Prostate gland (tissue), 2 donors: ENCODE measurements at regions not wholly inside any gene's neighbourhood (a gene's known extent, or its start where the extent isn't known, plus 50 kb on each side); places are given as distances from the start of the nearest gene placed in this dataset.

Experiments
- DNase-seq: peaks from one replicate; pipeline ENCODE4 v3.0.0-alpha.2; 2019; ENCODE audit warnings: low spot score
- H3K27ac ChIP-seq, 2 donors: fragments of 200-600 bp; sonication (generic); 2 replicates each; pipeline ENCODE4 v1.5.1; 2017 to 2019
- H3K27me3 ChIP-seq: fragments of 200-600 bp; sonication (generic); replicated peaks from 2 replicates; pipeline ENCODE4 v1.5.1; 2019; ENCODE audit not compliant: insufficient read depth
- H3K36me3 ChIP-seq, 2 donors: fragments of 200-600 bp; sonication (generic); 1 replicate in 1 of 2; 2 replicates in 1 of 2; pipeline versions ENCODE4 v1.5.1 to v1.8.1; 2017 to 2019
- H3K4me1 ChIP-seq: fragments of 200-600 bp; sonication (generic); replicated peaks from 2 replicates; pipeline ENCODE4 v1.5.1; 2019
- H3K4me3 ChIP-seq, 2 donors: fragments of 200-600 bp; sonication (generic); 2 replicates each; pipeline ENCODE4 v1.5.1; 2017 to 2019
- H3K9me3 ChIP-seq: fragments of 200-600 bp; sonication (generic); 2 replicates; pipeline ENCODE4 v1.5.1; 2017
- POLR2A ChIP-seq: fragments of 450-650 bp; IDR thresholded peaks from one replicate; pipeline ENCODE4 v1.6.1; 2016; ENCODE audit warnings: antibody characterized with exemption, mild to moderate bottlenecking
- POLR2AphosphoS5 ChIP-seq: sonication (generic); formaldehyde crosslinking; IDR thresholded peaks from one replicate; pipeline ENCODE4 v1.6.1; 2017; ENCODE audit warnings: antibody characterized with exemption
- WGBS: methylation state at CpG from one replicate; pipeline ENCODE4 v1.1.5; 2018; 5-methylcytosine and 5-hydroxymethylcytosine counted together
- intact Hi-C: fragments of 100-400 bp; cut with DNase I; formaldehyde crosslinking; loops from one replicate; pipeline ENCODE4 v1.14.2; 2022
- TF ChIP-seq, protein P1 (sequence below), 4 experiments: fragments of 200-600 bp in 2 of 4; fragments of 450-650 bp in 2 of 4; sonication (generic) in 2 of 4; IDR thresholded peaks; 1 replicate in 3 of 4; 2 replicates in 1 of 4; pipeline ENCODE4 v1.5.1; 2016 to 2019; ENCODE audit warnings: antibody characterized with exemption in 4 of 4, mild to moderate bottlenecking in 2 of 4, moderate library complexity in 2 of 4

DNA sequence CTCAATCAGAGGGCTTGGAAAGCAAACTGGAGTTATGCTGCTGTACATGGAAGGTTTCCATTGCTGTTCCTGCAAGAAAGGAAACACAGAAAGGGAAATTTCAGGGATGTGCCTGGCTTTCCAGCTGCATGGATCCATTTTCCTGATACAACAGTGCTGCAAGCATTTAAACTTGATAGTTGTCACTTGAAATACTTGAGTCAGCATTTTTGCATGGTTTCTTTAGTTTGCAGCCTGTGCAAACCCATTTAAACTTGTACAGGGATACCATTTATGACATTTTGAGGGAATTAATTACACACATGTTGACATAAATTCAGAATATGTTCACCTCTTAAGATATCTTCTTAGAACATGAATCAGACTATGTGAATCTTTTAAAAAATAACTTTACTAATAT is 131.1 kb upstream of the RASGEF1B start:
- H3K36me3 ChIP-seq = no peaks in the 10 kb centered on the region
- no peaks in the 10 kb centered on the region for H3K27me3 ChIP-seq
- no peak overlapping the region for H3K27ac ChIP-seq
- intact Hi-C loops = no loop called here
- H3K9me3 ChIP-seq = no peaks in the 10 kb centered on the region
- H3K4me1 ChIP-seq = no peaks in the 10 kb centered on the region
- TF ChIP-seq POLR2AphosphoS5 = no peak
- TF ChIP-seq POLR2A = no peak
- TF ChIP-seq, protein P1, sequence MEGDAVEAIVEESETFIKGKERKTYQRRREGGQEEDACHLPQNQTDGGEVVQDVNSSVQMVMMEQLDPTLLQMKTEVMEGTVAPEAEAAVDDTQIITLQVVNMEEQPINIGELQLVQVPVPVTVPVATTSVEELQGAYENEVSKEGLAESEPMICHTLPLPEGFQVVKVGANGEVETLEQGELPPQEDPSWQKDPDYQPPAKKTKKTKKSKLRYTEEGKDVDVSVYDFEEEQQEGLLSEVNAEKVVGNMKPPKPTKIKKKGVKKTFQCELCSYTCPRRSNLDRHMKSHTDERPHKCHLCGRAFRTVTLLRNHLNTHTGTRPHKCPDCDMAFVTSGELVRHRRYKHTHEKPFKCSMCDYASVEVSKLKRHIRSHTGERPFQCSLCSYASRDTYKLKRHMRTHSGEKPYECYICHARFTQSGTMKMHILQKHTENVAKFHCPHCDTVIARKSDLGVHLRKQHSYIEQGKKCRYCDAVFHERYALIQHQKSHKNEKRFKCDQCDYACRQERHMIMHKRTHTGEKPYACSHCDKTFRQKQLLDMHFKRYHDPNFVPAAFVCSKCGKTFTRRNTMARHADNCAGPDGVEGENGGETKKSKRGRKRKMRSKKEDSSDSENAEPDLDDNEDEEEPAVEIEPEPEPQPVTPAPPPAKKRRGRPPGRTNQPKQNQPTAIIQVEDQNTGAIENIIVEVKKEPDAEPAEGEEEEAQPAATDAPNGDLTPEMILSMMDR (IDR thresholded peaks at IDR 0.05) = no peak
- no peak overlapping the region for H3K4me3 ChIP-seq
- DNase-seq = no peak

DNA sequence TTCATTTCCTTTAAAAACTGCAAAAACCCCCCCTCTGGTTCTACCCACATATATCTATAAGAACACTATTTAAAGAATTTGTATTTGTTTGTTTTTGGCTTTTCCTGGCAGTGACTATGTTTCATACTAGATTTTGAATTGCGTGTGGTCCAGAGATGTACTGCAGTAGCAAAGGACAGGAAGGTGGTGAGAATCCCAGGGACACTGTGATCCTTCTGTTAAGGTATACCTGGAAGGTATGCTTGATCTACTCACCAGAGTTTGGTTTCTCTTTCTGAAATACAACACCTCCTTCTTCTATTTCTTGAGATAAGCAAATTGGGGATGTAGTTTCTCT is 129.6 kb upstream of the RASGEF1B start:
- no peaks in the 10 kb centered on the region for H3K36me3 ChIP-seq
- no peak overlapping the region for H3K4me3 ChIP-seq
- 33% methylated on average over 1 of the region's 1 CpG for WGBS
- TF ChIP-seq POLR2AphosphoS5 (no peak), POLR2A (no peak)
- TF ChIP-seq, protein P1 (IDR thresholded peaks at IDR 0.05) = no peak
- DNase-seq = no peak
- no peaks in the 10 kb centered on the region for H3K9me3 ChIP-seq
- no peaks in the 10 kb centered on the region for H3K4me1 ChIP-seq
- intact Hi-C loops = no loop called here
- H3K27ac ChIP-seq = no peak overlapping the region
- H3K27me3 ChIP-seq = no peaks in the 10 kb centered on the region

DNA sequence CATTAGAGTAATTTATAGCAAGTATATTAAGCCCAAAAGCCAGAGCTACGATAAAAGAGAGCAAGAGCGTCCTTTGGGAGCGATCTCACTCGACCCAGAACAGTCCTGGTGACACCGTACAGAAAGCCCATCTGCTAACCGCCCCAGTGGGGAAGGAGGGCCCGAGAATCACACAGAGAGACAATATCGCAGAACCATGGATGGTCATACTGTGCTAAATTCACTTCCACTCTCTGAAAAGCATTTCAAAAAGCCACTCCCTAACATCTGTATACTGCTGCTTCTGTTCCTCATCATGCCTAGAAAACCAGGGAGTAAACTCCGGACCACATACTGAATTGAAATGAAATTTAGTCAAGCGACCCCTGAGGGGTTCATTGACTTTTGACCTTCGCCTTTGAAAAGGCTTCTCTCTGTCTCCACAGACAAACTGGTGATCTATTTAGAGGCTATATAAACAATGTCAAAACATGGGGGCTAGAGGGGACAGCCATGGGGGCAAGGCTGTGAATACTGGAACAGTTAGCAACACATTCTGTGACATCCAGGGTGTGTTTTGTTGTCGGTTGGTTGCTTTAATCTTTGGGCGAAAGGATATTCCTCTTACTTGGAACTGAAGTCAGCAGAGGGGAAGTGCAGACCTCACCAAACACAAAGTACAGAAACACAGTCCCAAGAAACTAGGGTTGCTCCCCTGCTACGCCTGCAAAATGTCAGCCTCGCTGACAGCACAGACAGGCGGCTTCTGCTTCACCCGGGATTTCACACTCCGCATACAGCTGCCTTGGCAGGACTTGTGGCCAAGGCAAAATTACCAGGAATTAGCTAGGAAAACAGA is 129.0 kb upstream of the RASGEF1B start:
- no peak for DNase-seq
- intact Hi-C loops = no loop called here
- TF ChIP-seq POLR2A (no peak), POLR2AphosphoS5 (no peak)
- TF ChIP-seq, protein P1 (IDR thresholded peaks at IDR 0.05) = no peak
- no peak overlapping the region for H3K27ac ChIP-seq
- no peaks in the 10 kb centered on the region for H3K27me3 ChIP-seq
- WGBS = 71% methylated on average over 18 of the region's 18 CpGs
- no peaks in the 10 kb centered on the region for H3K36me3 ChIP-seq
- no peaks in the 10 kb centered on the region for H3K9me3 ChIP-seq
- H3K4me3 ChIP-seq = no peak overlapping the region
- H3K4me1 ChIP-seq = no peaks in the 10 kb centered on the region

DNA sequence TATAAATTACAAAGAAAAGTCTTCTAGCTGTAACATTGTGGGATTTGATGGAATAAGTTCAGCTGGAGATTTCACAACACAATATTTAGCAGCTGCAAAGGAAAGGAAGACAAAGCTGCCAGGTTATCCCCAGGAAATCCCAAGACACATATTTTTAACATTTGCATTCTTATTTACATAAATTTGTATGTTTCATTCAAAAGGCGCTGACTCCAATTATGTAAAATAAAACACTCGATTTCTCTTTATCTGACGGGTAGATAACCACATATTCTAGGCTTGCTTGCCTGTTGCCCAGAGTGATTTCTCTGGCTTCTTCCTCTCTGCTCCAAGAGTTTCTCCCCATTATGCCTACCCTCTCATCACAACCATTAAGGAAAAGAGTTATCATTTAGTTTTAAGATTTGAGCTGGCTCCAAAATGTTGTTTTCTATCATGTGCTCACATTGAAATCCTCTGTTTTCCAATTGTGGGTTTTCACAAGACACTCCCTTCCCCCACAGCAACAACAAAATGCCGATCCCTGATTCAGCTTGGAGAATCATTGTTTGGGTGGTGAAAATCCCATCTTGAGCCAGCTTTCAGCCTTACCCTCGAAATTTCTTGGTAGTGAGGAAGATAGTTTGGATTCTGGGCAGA is 128.2 kb upstream of the RASGEF1B start:
- H3K27me3 ChIP-seq = no peaks in the 10 kb centered on the region
- no peak overlapping the region for H3K4me3 ChIP-seq
- no peak for DNase-seq
- H3K9me3 ChIP-seq = no peaks in the 10 kb centered on the region
- intact Hi-C loops = no loop called here
- no peak overlapping the region for H3K27ac ChIP-seq
- WGBS = 71% methylated on average over 5 of the region's 5 CpGs
- H3K4me1 ChIP-seq = no peaks in the 10 kb centered on the region
- H3K36me3 ChIP-seq = no peaks in the 10 kb centered on the region
- TF ChIP-seq, protein P1 (IDR thresholded peaks at IDR 0.05) = no peak
- TF ChIP-seq POLR2A = no peak
- no peak for TF ChIP-seq POLR2AphosphoS5
